ENCODE measurements at regions not wholly inside any gene's neighbourhood (a gene's known extent, or its start where the extent isn't known, plus 50 kb on each side); places are given as distances from the start of the nearest gene placed in this dataset.
"Not testable (repeated sequence)": the region's sequence is repeated elsewhere in the genome, so short reads cannot be mapped to it uniquely, and the experiment has no call there.

DNA sequence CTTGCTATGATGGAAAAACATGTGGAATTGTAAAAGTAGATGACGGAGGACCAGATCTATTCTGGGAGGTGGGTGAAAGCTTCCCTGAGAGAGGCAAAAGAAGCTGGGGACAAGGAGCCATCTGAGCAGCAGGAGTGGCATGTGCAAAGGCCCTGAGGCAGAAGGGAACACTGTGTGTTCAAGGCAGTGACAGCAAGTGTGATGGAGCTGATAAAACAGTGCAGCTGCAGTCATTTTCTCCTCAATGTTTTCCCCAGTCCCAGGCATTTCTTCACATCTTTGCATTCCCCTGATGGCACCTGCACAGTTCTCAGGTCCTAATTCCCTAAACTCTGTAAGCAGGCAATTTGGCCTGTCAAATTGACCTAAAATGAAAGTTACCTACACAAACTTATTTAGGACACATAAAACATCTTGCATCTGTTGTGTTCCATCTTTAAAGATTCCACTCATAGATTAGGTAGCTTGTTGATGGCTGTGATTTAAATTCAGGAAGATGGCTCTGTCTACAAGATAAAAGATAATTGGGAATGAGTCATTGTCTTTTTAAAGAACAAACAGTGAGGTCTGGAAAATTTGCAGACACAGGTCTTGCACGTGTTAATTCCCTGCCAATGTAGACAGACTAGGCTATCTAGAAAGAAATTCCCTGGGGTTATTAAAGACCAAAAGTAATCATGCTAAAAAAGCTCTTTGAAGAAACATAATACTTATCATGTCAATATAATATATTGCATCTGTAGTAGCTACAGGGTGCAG is 289.6 kb upstream of the SGCD start:
- no peak for DNase-seq (ENCODE audit: low read depth in 2 of 2)

DNA sequence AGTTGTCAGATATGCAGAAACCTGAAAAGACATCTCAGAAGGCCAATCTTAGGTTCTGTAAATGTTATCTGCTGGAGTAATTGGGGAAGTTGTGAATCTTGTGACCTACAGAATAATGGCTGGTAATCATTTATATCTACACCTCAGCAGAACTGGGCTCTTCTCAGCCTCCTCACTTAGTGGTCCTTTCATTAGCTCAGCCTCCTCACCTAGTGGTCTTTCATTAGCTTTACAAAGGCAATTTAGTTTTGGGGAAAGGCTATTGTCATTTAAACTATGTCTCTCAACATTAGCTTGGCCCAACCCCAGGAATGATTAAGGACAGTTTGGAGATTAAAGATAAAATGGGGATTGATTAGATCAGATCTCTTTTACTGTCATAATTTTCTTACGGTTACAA is 284.2 kb upstream of the SGCD start:
- no peak for DNase-seq (ENCODE audit: low read depth in 2 of 2)

DNA sequence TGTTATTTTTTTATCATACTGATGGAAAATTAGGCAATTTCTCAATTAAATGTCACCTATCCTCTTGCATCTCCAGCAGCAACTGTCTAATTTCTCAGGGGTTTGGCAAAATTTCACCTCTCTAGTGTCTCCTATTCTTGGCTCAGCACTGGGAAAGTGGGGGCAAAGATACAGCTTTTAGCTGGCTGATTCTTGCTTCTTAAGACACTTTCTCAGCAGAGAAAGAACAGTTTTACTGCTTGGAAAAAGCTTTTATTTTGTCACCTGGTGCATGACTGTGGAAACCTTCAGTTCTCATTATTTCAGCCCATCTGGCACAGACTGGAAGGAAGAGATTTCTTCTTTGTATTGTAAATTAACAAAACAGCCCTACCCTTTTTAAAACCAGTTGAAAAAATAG is 283.6 kb upstream of the SGCD start:
- no peak for DNase-seq (ENCODE audit: low read depth in 2 of 2)

DNA sequence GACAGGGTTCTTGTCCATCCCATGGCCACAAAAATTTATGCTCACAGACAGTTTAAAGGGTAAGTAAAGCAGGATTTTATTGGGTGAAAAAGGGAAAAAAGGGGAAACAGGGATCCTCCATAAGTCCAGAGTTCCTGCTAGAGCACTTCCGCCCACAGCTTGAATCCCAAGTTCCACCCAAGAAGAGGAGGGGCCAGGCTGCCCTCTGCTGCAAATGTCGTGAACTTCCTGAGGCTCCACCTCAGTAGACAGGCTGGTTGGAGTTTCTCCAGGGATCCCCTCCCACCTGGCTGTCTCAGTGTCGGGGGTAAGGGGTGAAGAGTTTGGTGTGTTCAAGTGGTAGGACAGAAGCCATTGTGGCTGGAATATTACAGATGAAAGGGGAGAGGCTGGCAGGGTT is 275.0 kb upstream of the SGCD start:
- no peak for DNase-seq (ENCODE audit: low read depth in 2 of 2)

DNA sequence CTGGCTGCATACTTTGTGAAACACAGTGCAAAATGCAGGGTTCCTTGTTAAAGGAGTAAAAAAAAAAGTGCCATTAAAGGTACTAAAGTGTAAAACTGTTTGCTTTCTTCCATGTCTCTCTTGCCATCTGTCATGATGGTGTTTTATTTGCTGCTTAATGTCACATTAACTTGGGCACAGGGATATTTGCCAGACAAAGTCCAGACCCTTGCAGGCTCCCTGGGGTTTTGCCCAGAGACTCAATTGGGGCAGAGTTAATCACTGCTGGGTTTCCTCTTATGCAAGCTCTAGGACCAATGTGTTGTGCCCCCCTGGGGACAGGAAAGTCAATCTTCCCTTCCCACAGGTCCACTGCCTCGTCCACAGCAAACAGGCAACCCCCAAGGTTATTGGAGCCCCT is 274.3 kb upstream of the SGCD start:
- DNase-seq (ENCODE audit: low read depth in 2 of 2): no peak

DNA sequence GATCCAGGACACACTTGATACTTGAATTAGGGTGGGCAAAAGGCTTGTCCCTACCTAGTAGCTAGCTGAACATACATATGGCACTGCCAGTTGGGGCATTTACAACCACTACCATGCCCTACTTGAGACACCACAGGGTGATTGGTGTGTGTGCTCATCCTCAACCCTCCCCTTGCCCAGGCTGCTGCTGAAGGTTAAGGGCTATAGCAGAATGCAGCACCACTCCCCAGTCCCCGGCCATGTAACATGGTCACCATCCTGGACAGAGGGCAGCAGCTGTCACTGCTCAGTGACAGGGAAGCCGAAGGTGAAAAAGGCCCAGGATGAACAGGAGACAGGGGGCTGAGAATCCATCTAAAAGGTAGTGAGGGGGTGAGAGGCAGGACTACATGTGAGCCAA is 273.9 kb upstream of the SGCD start:
- DNase-seq (ENCODE audit: low read depth in 2 of 2): no peak

DNA sequence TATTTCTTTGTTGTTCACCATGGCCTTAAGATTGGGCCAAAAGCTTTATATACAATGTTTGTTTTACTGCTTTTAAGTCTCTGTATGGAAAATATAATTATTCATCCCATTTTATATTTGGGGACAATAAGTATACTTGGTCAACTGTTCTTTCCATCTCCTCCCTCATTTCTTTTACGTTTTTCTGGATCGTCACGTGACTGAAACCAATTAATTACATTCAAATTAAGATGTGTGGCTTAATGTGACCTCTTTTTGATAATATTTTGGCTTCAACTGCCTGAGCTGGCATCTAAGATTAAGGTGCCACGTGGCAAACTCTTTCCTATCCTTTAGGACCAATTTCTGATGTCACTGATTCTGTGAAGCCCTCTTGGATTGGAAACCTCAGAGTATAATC is 250.1 kb upstream of the SGCD start:
- no peak for DNase-seq (ENCODE audit: low read depth in 2 of 2)

DNA sequence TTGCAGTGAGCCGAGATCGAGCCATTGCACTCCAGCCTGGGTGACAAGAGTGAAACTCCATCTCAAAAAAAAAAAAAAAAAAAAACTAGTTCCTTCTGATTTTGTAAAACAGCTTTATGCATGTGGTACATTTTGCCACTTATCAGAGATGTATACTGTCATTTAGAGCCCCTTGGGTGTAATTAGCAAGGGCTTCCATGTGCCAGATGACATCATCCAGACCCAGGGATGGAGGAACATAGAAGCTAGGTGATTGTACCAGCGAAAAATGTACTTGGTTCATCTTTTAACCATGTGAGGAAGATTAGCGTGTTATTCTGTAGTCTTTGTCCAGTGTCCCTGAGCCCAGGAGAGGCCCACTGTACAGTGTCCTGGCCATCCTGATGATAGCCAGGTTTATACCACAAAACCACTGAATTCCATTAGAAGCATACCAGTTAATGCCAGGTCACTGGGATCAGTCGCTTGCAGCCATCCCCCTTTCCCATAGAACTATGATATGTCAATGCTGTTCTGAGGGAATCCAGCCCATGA is 239.3 kb upstream of the SGCD start:
- no peak for DNase-seq (ENCODE audit: low read depth in 2 of 2)

DNA sequence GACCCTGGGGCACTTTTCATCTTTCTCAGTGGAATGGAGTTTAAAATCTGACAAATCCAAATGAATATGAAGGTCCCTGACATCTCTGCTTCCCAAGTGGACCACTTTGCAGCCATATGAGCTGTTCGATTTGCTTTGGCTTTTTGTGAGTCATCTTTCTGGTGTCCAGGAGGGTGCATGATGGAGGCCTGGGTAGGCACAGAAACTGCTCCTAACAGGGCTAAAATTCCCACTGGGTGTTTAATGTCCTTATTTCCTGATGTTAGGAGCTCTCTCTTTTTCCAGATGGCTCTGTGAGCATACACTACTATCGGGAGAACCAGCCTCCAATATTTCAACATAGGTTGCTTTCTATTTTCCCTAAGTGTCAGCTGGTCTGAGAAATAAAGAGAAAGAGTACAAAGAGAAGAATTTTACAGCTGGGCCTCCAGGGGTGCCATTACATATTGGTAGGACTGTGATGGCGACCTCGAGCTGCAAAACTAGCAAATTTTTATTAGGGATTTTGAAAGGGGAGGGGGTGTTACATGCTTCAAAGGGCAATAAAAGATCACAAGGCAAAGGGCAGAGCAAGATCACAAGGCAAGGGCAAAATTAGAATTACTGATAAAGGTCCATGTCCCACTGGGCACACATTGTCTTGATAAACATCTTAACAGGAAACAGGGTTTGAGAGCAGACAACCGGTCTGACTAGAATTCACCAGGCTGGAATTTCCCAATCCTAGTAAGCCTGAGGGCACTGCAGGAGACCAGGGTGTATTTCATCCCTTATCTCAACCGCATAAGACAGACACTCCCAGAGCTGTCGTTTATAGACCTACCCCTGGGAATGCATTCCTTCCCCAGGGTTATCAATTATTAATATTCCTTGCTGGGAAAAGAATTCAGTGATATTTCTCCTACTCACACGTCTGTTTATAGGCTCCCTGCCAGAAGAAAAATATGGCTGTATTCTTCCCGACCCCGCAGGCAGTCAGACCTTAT is 236.7 kb upstream of the SGCD start:
- DNase-seq (ENCODE audit: low read depth in 2 of 2): not testable (repeated sequence)

DNA sequence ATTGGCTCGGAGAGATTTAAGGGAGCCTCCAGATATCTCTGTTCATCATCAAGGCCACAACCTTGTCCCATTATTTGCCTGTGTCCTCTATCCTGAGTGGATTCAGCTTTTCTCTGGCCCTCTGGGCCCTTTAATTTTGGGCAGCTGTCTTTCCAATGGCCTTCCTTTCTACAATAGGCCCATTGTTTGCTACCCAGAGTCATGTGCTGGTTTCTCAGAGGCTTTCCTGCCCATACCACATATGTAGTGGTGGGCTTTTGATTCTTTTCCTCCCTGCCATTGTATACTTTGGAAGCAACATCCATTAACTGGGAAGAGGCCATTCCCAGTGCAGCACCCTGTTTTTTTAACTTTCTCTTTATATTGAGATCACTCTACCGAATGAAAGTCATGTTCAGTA is 233.9 kb upstream of the SGCD start:
- DNase-seq (ENCODE audit: low read depth in 2 of 2): no peak

DNA sequence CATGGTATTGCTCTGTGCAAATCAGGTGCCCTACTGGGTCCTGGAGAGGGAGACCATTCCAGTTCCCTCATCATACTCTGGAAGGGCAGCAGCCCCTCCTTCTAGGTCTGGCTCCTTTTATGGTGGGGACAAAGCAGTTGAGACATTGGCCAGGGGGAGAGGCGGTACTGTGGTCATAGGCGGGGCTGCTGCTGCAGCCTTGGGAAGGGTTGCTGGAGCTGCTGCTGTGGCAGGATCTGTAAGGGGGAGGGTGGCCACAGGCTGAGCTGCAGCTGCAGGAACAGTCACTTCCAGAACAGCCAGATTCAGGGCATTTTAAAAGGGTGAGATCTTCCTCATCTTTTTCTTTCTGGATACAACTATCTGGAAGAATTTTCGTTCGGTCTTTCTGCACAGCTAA is 233.0 kb upstream of the SGCD start:
- no peak for DNase-seq (ENCODE audit: low read depth in 2 of 2)

DNA sequence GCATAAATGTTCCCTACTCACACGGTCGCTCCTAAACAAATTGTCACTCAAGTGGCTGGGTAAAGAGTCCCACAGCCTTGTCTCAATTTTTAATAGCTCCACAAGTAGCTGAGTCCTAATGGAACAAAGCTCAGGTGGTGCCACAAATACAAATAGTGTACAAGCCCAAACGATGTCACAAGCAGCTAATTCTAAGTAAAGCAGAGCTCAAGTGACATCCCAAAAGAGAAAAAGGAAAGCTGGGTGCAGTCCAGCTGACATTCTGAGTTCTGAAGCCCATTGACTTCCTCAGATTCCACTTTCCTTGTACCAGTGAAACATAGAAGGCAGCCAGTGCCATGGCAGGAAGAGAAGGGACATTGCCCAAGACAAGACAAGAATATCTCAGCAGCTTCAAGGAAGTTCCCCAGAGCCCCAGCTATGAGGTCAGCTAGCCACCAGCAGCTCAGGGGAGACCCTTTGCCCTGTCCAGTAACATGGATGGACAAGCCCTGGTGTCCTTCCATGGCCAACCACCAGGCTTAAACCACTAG is 231.2 kb upstream of the SGCD start:
- no peak for DNase-seq (ENCODE audit: low read depth in 2 of 2)

DNA sequence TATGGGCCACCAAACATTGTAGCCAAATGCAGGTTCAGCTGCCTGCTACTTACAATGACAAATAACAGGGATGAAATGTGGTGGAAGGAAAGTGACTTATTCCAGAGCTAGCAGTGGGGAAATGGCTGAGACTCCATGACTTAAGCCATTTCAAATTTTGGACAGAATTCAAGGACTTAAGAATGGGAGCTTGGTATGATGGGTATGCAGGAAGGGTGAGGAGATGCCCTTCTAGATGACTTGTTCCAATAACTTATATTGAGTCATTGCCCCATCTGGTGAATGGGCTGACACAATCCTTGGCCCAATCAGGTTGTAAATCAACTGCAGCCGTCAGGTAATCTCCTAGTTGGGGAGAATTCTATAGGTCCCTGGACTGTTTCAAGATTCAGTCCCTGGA is 230.7 kb upstream of the SGCD start:
- DNase-seq (ENCODE audit: low read depth in 2 of 2): no peak

DNA sequence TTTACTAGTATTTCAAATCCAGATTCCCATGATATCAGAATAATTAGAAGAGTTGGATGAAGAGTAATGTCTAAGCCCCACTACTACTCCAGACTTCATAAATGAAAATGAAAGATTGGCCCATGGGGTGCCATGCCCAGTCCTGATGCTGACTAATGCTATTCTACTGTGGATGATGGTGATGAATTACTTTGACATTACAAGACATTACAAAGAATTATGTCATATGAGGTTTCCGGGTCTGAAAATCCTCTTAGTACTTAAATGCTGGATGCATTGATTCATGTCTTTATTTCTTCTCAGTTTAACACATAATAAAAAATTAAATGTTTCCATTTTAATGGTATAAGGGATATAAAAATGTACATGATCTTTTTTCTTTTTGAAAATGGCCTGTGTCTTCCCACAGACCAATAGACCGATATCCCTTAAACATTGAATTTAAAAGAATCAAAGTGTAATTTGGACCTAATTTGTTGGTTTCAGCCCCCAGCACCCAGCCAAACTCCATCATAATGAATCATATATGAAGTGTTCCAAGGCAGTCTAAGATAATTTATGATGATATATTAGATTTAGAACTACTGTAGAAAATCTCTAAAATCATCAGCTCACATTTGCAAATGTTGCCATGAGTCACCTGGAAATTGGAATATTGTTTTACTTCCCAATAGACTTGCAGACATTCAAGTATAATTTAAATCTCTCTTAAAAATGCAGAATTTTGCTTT is 223.6 kb upstream of the SGCD start:
- no peak for DNase-seq (ENCODE audit: low read depth in 2 of 2)

DNA sequence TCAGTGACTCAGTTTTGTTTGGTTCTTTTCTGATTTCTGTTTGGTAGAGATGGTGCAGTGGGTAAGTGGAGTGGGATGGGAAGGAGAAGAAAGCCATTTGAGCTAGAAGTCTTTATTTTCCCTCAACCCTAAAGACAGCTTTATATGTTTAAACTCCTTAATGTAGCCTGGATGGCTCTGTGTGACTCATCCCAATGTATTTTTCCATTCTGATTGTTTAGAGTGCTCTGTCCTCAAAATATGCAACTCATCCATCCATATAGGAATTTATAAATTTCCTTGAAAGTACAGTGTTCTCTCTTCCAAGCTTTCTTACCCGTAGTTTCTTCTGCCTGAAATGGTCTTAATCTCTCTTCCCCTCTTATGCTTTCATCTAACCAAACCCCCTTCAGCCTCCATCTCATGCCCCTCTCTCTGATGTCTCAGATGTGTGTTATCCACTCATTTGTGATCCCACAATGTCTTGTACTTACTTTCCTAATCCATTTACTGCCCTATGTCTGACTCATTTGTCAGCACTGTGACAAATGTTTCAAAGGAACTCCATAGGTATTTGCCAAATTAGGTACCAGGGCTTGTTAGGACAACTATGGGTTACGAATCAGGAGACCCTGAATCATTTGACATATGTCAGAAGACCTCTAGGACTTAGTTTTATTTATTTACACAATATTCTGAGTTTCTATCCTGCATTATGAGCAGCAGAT is 217.5 kb upstream of the SGCD start:
- no peak for DNase-seq (ENCODE audit: low read depth in 2 of 2)

DNA sequence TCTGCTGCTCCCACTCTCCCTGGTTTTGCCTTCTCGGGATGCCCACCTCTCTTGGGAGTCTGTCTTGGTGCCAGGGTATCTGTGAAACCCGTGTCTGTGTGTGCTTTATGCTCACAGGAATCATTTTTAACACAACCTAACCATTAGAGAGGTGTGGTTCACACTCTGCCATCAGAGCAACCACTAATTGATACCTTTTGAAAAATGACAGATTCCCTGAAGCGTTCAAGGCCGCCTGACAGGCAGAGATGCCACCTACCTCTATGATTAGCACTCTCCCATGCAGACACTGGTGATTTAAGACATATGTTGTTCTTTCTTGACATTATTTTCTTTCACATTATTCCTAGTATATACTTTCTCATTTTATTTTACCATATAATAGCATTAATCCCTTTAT is 207.3 kb upstream of the SGCD start:
- no peak for DNase-seq (ENCODE audit: low read depth in 2 of 2)

DNA sequence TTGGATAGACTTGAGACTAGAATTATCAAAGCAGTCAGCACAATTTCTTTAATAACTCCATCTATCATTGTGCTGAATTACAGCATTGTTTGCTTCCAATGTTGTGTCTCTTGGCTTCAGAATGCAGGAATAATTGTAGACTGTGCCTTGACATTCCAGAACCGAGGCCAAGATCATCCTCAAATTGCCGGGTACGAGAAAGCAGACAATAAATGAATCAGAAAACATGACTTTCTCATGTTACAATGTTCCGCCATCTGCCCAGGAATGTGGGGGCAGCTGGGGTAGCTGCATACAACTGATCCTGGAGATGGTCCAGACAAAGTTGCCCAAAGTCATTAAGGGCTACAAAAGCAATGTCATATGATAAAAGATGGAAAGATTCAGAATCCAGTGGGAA is 206.2 kb upstream of the SGCD start:
- DNase-seq (ENCODE audit: low read depth in 2 of 2): no peak

DNA sequence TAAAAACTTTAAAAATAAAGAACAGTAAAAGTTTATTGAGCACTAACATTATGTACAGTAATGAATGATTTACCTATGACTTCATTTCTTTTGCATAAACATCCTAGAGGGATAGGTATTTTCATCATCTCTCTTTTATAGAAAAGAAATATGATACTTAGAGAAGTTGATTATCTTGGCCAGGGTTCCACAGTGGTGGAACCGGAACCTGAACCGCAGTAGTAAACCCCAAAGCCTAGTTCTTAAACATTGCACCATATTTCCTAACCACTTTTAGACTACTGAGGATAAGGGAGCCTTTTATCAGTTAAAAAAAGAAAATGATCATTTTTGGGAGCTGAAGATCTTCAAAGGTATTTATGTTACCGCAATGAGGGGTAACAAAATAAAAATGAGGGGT is 205.7 kb upstream of the SGCD start:
- no peak for DNase-seq (ENCODE audit: low read depth in 2 of 2)

DNA sequence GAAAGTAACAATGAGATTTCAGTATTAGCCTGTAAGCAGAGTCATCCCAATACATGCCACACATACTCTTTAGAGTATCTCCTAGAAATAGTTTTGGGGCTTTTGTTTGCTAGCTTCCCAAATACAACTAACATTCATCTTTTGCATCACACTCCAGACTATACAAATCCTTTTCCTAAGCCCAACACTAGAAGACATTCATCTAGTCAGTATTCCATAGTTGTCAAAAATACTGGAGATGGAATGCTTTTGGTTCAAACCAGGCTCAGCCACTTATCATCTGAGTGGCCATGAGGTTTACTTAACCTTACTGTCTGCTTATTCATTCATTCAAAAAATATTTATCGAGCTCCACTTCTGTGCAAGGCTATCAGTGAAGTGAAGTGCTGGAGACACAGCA is 205.1 kb upstream of the SGCD start:
- no peak for DNase-seq (ENCODE audit: low read depth in 2 of 2)

DNA sequence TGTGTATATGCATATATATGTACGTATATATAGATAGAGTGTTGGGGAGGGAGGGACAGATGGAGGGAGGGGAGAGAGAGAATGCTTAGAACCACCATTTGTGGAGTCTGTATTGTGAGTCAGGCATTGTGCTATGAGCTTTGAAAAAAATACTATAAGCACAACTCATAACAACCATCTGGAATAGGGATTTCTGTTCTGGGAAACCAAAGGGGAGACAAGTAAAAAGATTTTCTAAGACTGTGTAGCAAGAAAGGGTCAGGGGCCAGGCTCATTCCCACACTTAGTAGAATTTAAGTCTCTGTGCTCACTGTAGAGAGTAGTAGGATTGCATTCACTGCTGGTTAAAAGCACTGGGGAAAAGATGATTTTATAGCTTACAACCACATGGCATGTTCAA is 202.3 kb upstream of the SGCD start:
- DNase-seq (ENCODE audit: low read depth in 2 of 2): no peak

DNA sequence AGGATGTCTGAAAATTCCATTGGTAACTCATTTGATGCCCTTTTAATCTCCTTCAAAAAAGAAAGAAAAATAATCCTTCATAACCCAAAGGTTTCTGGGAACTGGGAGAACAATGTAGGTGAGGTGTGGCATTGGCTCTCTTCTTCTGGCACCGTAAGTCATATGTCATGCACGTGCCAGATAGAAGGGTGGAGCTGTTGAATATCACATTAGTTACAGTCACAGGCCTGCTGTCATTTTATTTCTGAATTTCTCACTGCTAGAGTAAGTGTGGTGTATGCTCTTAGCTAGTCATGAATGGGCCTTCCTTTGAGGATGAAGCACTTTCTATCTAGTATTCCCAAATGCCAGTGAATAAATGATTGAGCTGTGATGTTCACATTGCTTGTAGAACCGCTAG is 201.8 kb upstream of the SGCD start:
- DNase-seq (ENCODE audit: low read depth in 2 of 2): no peak
